ENCODE measurements at regions not wholly inside any gene's neighbourhood (a gene's known extent, or its start where the extent isn't known, plus 50 kb on each side); places are given as distances from the start of the nearest gene placed in this dataset.

DNA sequence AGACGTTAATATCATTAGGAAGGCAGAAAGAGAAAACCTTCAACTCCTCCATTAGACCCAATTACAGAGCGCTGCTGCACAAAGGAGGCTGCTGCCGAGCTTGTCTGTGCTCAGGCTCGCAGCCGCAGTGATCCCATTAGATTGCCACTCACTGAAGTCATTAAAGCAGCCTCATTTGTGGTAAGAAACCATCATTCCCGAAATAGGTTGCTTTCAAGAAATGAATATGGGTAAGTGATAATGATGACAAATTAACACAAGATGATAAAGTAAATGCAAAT is 137.2 kb downstream of the CAVIN4 start:
- Mint-ChIP-seq H3K4me1 (no peaks in the 10 kb centered on the region), H3K27ac (no peak overlapping the region), H3K4me3 (no peak overlapping the region), H3K27me3 (peaks cover 6% of the 10 kb centered on the region), H3K9me3 (peaks cover 0 to 8% (median 1%) of the 10 kb centered on the region in 7 donors), H3K36me3 (no peaks in the 10 kb centered on the region)
- DNase-seq = no peak
- Histone ChIP-seq H3K27me3 (ENCODE audit: control insufficient read depth, insufficient read depth, low read length) (peaks cover 2% of the 10 kb centered on the region), H3K36me3 (ENCODE audit: control insufficient read depth, insufficient read depth, low read length) (no peaks in the 10 kb centered on the region), H3K4me1 (ENCODE audit: control insufficient read depth, insufficient read depth, low read length, poor library complexity, severe bottlenecking) (no peaks in the 10 kb centered on the region), H3K27ac (ENCODE audit: insufficient read depth, low read length, poor library complexity, severe bottlenecking) (no peak overlapping the region), H3K4me3 (ENCODE audit: low read depth, low read length) (no peak overlapping the region), H3K9me3 (ENCODE audit: control insufficient read depth in 2 of 2, low read length in 2 of 2) (no peaks in the 10 kb centered on the region)
- no peak for ATAC-seq (ENCODE audit: low read depth in 2 of 2)

DNA sequence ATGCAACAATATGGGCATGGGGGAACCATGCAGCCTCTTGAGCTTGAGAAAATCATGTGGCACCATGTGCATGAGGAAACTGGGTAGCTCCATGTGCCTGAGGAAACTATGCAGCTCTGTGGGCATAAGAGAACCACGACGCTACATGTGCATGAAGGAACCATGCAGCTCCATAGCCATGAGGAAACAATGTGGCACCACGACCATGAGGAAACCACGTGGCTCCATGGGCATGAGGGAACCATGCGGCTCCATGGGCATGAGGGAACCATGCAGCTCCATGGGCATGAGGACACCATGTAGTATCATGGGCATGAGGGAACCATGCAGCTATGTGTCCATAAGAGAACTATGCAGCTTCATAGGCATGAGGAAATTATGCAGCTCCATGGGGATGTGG is 140.8 kb downstream of the CAVIN4 start:
- H3K9me3 ChIP-seq (ENCODE audit: control insufficient read depth in 2 of 2, low read length in 2 of 2) = no peaks in the 10 kb centered on the region
- H3K27me3 Mint-ChIP-seq = no peaks in the 10 kb centered on the region
- H3K4me3 ChIP-seq (ENCODE audit: low read depth, low read length) = no peak overlapping the region
- no peaks in the 10 kb centered on the region for H3K36me3 Mint-ChIP-seq
- no peaks in the 10 kb centered on the region for H3K27me3 ChIP-seq (ENCODE audit: control insufficient read depth, insufficient read depth, low read length)
- no peaks in the 10 kb centered on the region for H3K36me3 ChIP-seq (ENCODE audit: control insufficient read depth, insufficient read depth, low read length)
- no peak overlapping the region for H3K27ac ChIP-seq (ENCODE audit: insufficient read depth, low read length, poor library complexity, severe bottlenecking)
- H3K9me3 Mint-ChIP-seq = peaks cover 0 to 2% (median 0%) of the 10 kb centered on the region in 7 donors
- no peak overlapping the region for H3K4me3 Mint-ChIP-seq
- ATAC-seq (ENCODE audit: low read depth in 2 of 2) (no peak), DNase-seq (no peak)
- H3K4me1 ChIP-seq (ENCODE audit: control insufficient read depth, insufficient read depth, low read length, poor library complexity, severe bottlenecking) = no peaks in the 10 kb centered on the region
- H3K27ac Mint-ChIP-seq = no peak overlapping the region
- no peaks in the 10 kb centered on the region for H3K4me1 Mint-ChIP-seq

DNA sequence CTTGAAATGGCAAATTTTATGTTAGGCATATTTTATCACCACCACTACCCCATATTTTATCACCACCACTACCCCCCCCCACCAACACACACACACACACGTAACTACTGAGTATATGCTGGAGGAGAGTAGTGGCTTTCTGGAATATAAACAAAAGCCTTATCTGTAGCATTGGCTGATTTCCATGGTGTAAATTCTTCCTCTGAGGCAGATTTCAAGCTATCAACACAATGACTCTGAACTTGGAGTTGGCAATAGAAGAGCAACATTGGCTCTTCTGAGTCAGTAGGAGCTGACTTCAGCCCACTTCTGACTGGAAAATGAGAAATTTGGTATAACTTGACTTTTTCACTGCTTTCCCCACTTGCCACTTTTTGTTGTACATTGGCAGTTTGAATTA is 143.0 kb downstream of the CAVIN4 start:
- Histone ChIP-seq H3K27ac (ENCODE audit: insufficient read depth, low read length, poor library complexity, severe bottlenecking) (no peak overlapping the region), H3K4me1 (ENCODE audit: control insufficient read depth, insufficient read depth, low read length, poor library complexity, severe bottlenecking) (no peaks in the 10 kb centered on the region), H3K27me3 (ENCODE audit: control insufficient read depth, insufficient read depth, low read length) (no peaks in the 10 kb centered on the region), H3K9me3 (ENCODE audit: control insufficient read depth in 2 of 2, low read length in 2 of 2) (no peaks in the 10 kb centered on the region), H3K4me3 (ENCODE audit: low read depth, low read length) (no peak overlapping the region), H3K36me3 (ENCODE audit: control insufficient read depth, insufficient read depth, low read length) (no peaks in the 10 kb centered on the region)
- no peak for ATAC-seq (ENCODE audit: low read depth in 2 of 2)
- no peaks in the 10 kb centered on the region for H3K4me1 Mint-ChIP-seq
- H3K4me3 Mint-ChIP-seq = no peak overlapping the region
- H3K36me3 Mint-ChIP-seq = no peaks in the 10 kb centered on the region
- no peak overlapping the region for H3K27ac Mint-ChIP-seq
- H3K27me3 Mint-ChIP-seq = no peaks in the 10 kb centered on the region
- DNase-seq = no peak
- H3K9me3 Mint-ChIP-seq = peaks cover 0 to 2% (median 0%) of the 10 kb centered on the region in 7 donors

DNA sequence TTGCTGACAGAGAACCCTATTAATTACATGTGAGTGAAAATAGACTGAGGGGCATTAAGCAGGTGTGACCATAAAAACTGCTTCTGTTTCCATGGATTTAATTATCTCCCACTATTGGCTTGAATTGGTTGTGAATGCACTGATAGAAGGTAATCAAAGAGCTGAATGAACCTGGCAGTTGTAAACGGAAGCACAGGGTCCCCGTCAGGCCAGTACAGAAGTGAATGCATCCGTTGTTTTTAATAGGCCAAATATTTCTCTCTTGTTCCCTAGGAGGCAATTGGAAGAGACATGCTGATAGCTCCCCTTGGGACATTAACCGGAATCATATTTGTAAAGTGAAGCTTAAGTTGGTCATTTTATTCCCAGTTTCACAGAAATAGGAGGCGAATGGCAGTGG is 147.0 kb downstream of the CAVIN4 start:
- no peak overlapping the region for H3K4me3 Mint-ChIP-seq
- H3K4me3 ChIP-seq (ENCODE audit: low read depth, low read length) = no peak overlapping the region
- peaks cover 0 to 2% (median 0%) of the 10 kb centered on the region in 7 donors for H3K9me3 Mint-ChIP-seq
- H3K36me3 ChIP-seq (ENCODE audit: control insufficient read depth, insufficient read depth, low read length) = no peaks in the 10 kb centered on the region
- no peak overlapping the region for H3K27ac Mint-ChIP-seq
- no peaks in the 10 kb centered on the region for H3K27me3 ChIP-seq (ENCODE audit: control insufficient read depth, insufficient read depth, low read length)
- H3K4me1 Mint-ChIP-seq = no peaks in the 10 kb centered on the region
- no peaks in the 10 kb centered on the region for H3K4me1 ChIP-seq (ENCODE audit: control insufficient read depth, insufficient read depth, low read length, poor library complexity, severe bottlenecking)
- H3K27me3 Mint-ChIP-seq = no peaks in the 10 kb centered on the region
- DNase-seq (no peak), ATAC-seq (ENCODE audit: low read depth in 2 of 2) (no peak)
- H3K36me3 Mint-ChIP-seq = no peaks in the 10 kb centered on the region
- no peaks in the 10 kb centered on the region for H3K9me3 ChIP-seq (ENCODE audit: control insufficient read depth in 2 of 2, low read length in 2 of 2)
- no peak overlapping the region for H3K27ac ChIP-seq (ENCODE audit: insufficient read depth, low read length, poor library complexity, severe bottlenecking)

DNA sequence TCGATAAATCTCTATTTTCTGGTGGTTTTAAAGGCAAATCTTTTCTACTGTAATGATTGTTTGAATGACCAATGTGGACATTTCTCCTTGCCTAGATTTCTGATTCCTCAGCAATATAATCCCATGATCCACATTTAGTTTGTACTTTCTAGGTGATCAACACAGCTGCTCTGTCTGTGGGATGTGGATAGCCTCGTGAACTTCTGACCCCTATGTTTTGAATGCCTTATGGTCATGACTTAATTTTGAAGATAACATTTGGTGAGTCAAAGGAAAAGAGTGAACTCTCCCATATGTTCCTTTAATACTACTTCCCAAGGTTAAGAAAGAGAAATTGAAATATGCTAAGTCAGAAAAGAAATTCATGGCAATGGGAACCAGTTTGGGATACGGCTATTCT is 147.5 kb downstream of the CAVIN4 start:
- no peak overlapping the region for H3K27ac ChIP-seq (ENCODE audit: insufficient read depth, low read length, poor library complexity, severe bottlenecking)
- H3K9me3 ChIP-seq (ENCODE audit: control insufficient read depth in 2 of 2, low read length in 2 of 2) = no peaks in the 10 kb centered on the region
- H3K4me1 ChIP-seq (ENCODE audit: control insufficient read depth, insufficient read depth, low read length, poor library complexity, severe bottlenecking) = no peaks in the 10 kb centered on the region
- H3K27me3 ChIP-seq (ENCODE audit: control insufficient read depth, insufficient read depth, low read length) = no peaks in the 10 kb centered on the region
- no peak for DNase-seq
- no peaks in the 10 kb centered on the region for H3K36me3 ChIP-seq (ENCODE audit: control insufficient read depth, insufficient read depth, low read length)
- Mint-ChIP-seq H3K4me3 (no peak overlapping the region), H3K9me3 (peaks cover 0 to 2% (median 0%) of the 10 kb centered on the region in 7 donors), H3K27ac (no peak overlapping the region), H3K4me1 (no peaks in the 10 kb centered on the region), H3K36me3 (no peaks in the 10 kb centered on the region), H3K27me3 (no peaks in the 10 kb centered on the region)
- no peak for ATAC-seq (ENCODE audit: low read depth in 2 of 2)
- no peak overlapping the region for H3K4me3 ChIP-seq (ENCODE audit: low read depth, low read length)

DNA sequence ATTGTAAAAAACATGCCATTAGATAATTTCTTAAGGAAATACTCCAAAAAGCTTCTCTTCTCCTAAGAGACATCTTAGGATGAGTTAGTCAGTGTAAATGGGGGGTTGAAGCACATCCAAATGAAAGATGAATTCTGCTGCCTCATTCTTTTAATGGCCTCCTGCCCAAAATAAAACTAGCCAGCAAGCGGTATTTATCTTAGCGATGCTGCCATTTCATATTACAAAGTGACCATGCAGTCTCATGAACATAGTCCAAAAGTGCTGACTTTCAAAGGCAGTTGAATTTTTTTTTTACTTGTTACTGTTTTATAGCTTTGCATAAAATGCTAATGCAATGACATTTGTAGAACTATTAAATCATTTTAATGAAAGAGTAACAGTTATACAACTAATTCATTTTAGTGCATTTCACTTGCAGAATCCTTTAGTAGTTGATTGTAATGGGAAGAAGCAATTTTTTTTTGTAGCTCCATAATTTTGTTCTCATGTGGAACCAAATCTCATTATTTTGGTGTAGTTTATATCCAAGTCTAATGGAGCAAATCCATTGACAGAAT is 151.5 kb downstream of the CAVIN4 start:
- no peak overlapping the region for H3K27ac ChIP-seq (ENCODE audit: insufficient read depth, low read length, poor library complexity, severe bottlenecking)
- Mint-ChIP-seq H3K4me1 (no peaks in the 10 kb centered on the region), H3K27me3 (no peaks in the 10 kb centered on the region), H3K9me3 (peaks cover 0 to 5% (median 2%) of the 10 kb centered on the region in 7 donors), H3K36me3 (no peaks in the 10 kb centered on the region), H3K27ac (no peak overlapping the region), H3K4me3 (no peak overlapping the region)
- ATAC-seq (ENCODE audit: low read depth in 2 of 2) (no peak), DNase-seq (no peak)
- no peaks in the 10 kb centered on the region for H3K4me1 ChIP-seq (ENCODE audit: control insufficient read depth, insufficient read depth, low read length, poor library complexity, severe bottlenecking)
- no peaks in the 10 kb centered on the region for H3K36me3 ChIP-seq (ENCODE audit: control insufficient read depth, insufficient read depth, low read length)
- no peaks in the 10 kb centered on the region for H3K9me3 ChIP-seq (ENCODE audit: control insufficient read depth in 2 of 2, low read length in 2 of 2)
- H3K27me3 ChIP-seq (ENCODE audit: control insufficient read depth, insufficient read depth, low read length) = no peaks in the 10 kb centered on the region
- H3K4me3 ChIP-seq (ENCODE audit: low read depth, low read length) = no peak overlapping the region

DNA sequence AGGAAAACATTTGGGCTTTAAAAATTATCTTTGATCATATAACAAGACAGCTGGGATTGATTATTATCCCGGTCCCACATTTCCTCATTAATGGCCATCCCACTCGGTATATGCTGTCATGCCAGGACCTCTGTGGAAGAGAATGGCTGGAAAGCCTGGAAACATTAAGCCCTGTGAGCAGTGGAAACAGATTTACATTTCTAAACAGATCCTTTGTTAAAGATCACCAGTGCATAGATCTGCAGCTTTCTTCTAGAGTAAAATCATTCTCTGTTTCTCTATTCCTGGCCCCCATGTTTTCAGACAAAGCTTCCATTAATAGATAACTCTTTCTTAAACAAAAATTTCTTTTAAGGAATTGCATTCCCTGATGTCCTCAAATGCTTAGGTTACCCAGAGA is 152.2 kb downstream of the CAVIN4 start:
- Mint-ChIP-seq H3K27ac (no peak overlapping the region), H3K4me3 (no peak overlapping the region), H3K4me1 (no peaks in the 10 kb centered on the region), H3K36me3 (no peaks in the 10 kb centered on the region), H3K9me3 (peaks cover 0 to 6% (median 5%) of the 10 kb centered on the region in 7 donors), H3K27me3 (no peaks in the 10 kb centered on the region)
- H3K27me3 ChIP-seq (ENCODE audit: control insufficient read depth, insufficient read depth, low read length) = no peaks in the 10 kb centered on the region
- DNase-seq = no peak
- H3K27ac ChIP-seq (ENCODE audit: insufficient read depth, low read length, poor library complexity, severe bottlenecking) = no peak overlapping the region
- no peaks in the 10 kb centered on the region for H3K4me1 ChIP-seq (ENCODE audit: control insufficient read depth, insufficient read depth, low read length, poor library complexity, severe bottlenecking)
- ATAC-seq (ENCODE audit: low read depth in 2 of 2) = no peak
- no peak overlapping the region for H3K4me3 ChIP-seq (ENCODE audit: low read depth, low read length)
- H3K36me3 ChIP-seq (ENCODE audit: control insufficient read depth, insufficient read depth, low read length) = no peaks in the 10 kb centered on the region
- no peaks in the 10 kb centered on the region for H3K9me3 ChIP-seq (ENCODE audit: control insufficient read depth in 2 of 2, low read length in 2 of 2)

DNA sequence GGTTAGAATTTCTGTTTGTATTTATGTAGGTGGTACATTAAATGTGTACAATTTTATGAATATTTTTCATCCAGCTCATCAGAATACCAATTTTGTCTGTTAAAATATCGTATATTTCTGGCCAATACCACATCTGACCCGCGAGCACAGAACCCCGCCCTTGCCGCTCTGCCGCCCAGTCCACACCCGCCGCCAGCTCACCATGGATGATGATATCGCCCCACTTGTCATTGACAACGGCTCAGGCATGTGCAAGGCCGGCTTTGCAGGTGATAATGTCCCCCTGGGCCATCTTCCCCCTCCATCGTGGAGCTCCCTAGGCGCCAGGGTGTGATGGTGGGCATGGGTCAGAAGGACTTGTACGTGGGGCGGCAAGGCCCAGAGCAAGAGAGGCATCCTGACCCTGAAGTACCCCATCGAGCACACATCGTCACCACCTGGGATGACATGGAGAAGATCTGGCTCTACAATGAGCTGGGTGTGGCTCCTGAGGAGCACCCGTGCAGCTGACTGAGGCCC is 153.2 kb downstream of the CAVIN4 start:
- H3K27me3 Mint-ChIP-seq = no peaks in the 10 kb centered on the region
- H3K27ac Mint-ChIP-seq = no peak overlapping the region
- no peaks in the 10 kb centered on the region for H3K4me1 ChIP-seq (ENCODE audit: control insufficient read depth, insufficient read depth, low read length, poor library complexity, severe bottlenecking)
- ATAC-seq (ENCODE audit: low read depth in 2 of 2) (no peak), DNase-seq (no peak)
- H3K4me1 Mint-ChIP-seq = no peaks in the 10 kb centered on the region
- no peaks in the 10 kb centered on the region for H3K36me3 Mint-ChIP-seq
- no peak overlapping the region for H3K27ac ChIP-seq (ENCODE audit: insufficient read depth, low read length, poor library complexity, severe bottlenecking)
- no peak overlapping the region for H3K4me3 Mint-ChIP-seq
- no peaks in the 10 kb centered on the region for H3K36me3 ChIP-seq (ENCODE audit: control insufficient read depth, insufficient read depth, low read length)
- H3K4me3 ChIP-seq (ENCODE audit: low read depth, low read length) = no peak overlapping the region
- no peaks in the 10 kb centered on the region for H3K27me3 ChIP-seq (ENCODE audit: control insufficient read depth, insufficient read depth, low read length)
- H3K9me3 ChIP-seq (ENCODE audit: control insufficient read depth in 2 of 2, low read length in 2 of 2) = no peaks in the 10 kb centered on the region
- peaks cover 0 to 6% (median 5%) of the 10 kb centered on the region in 7 donors for H3K9me3 Mint-ChIP-seq
